HG03039 (cell line): ENCODE measurements at regions not wholly inside any gene's neighbourhood (a gene's known extent, or its start where the extent isn't known, plus 50 kb on each side); places are given as distances from the start of the nearest gene placed in this dataset.

Source experiments
- ATAC-seq: cut with Tn5 transposase; IDR thresholded peaks from one replicate; pipeline ENCODE4 v1.9.1; 2021; ENCODE audit warnings: mild to moderate bottlenecking, moderate library complexity; ENCODE audit not compliant: unreplicated experiment

GRCh38 chr16:85254051-85254450 is 141.8 kb upstream of the CIBAR2 start:
- no peak for ATAC-seq

GRCh38 chr16:85254921-85255320 is 142.6 kb upstream of the CIBAR2 start:
- ATAC-seq = no peak

- no peak for ATAC-seq
These were observed 143.5 kb upstream of the CIBAR2 start for GRCh38 chr16:85255777-85256176.

- no peak for ATAC-seq
These were observed 144.0 kb upstream of the CIBAR2 start for GRCh38 chr16:85256190-85256739.

- ATAC-seq = no peak
These were observed 145.2 kb upstream of the CIBAR2 start for GRCh38 chr16:85257483-85257882.

GRCh38 chr16:85258166-85258565 is 145.9 kb upstream of the CIBAR2 start:
- no peak for ATAC-seq

GRCh38 chr16:85258629-85259028 is 146.4 kb upstream of the CIBAR2 start:
- ATAC-seq = no peak

- ATAC-seq = no peak
These were observed 147.0 kb upstream of the CIBAR2 start for GRCh38 chr16:85259115-85259831.

GRCh38 chr16:85259832-85260167 is 147.5 kb upstream of the CIBAR2 start:
- ATAC-seq = no peak

- ATAC-seq = no peak
These were observed 148.9 kb upstream of the CIBAR2 start for GRCh38 chr16:85261204-85261603.

GRCh38 chr16:85261657-85262557 is 149.6 kb upstream of the CIBAR2 start:
- no peak for ATAC-seq

GRCh38 chr16:85262558-85263238 is 150.4 kb upstream of the CIBAR2 start:
- ATAC-seq = no peak

- no peak for ATAC-seq
These were observed 150.9 kb upstream of the CIBAR2 start for GRCh38 chr16:85263239-85263585.

GRCh38 chr16:85264752-85265151 is 152.5 kb upstream of the CIBAR2 start:
- ATAC-seq = no peak

- no peak for ATAC-seq
These were observed 153.0 kb upstream of the CIBAR2 start for GRCh38 chr16:85265161-85265784.

- ATAC-seq = no peak
These were observed 153.5 kb upstream of the CIBAR2 start for GRCh38 chr16:85265810-85266209.

GRCh38 chr16:85266857-85267256 is 154.6 kb upstream of the CIBAR2 start:
- ATAC-seq = no peak

GRCh38 chr16:85267414-85267945 is 155.2 kb upstream of the CIBAR2 start:
- ATAC-seq = no peak

GRCh38 chr16:85269165-85269564 is 156.9 kb upstream of the CIBAR2 start:
- ATAC-seq = no peak

- ATAC-seq = no peak
These were observed 158.1 kb upstream of the CIBAR2 start for GRCh38 chr16:85270374-85270773.

GRCh38 chr16:85271198-85271597 is 158.9 kb upstream of the CIBAR2 start:
- no peak for ATAC-seq
